ENCODE measurements at regions not wholly inside any gene's neighbourhood (a gene's known extent, or its start where the extent isn't known, plus 50 kb on each side); places are given as distances from the start of the nearest gene placed in this dataset.

GRCh38 chr11:15710580-15711275 is 596.0 kb downstream of the INSC start:
- TF ChIP-seq CTCF (IDR thresholded peaks at IDR 0.05): no peak
- no peak for DNase-seq
- H3K9ac ChIP-seq (ENCODE audit: low read depth in 2 of 2, low read length in 2 of 2): no peak overlapping the region
- H3K27me3 ChIP-seq: no peaks in the 10 kb centered on the region
- H3K9me3 ChIP-seq: no peaks in the 10 kb centered on the region
- H3K27ac ChIP-seq: no peak overlapping the region
- intact Hi-C loops (cut with DNase I): no loop called here
- H3K4me3 ChIP-seq: no peak overlapping the region
- no peaks in the 10 kb centered on the region for H3K4me1 ChIP-seq
- H3K36me3 ChIP-seq: no peaks in the 10 kb centered on the region

- intact Hi-C loops (cut with DNase I): no loop called here
- H3K27me3 ChIP-seq: no peaks in the 10 kb centered on the region
- no peak overlapping the region for H3K9ac ChIP-seq (ENCODE audit: low read depth in 2 of 2, low read length in 2 of 2)
- no peaks in the 10 kb centered on the region for H3K4me1 ChIP-seq
- no peak overlapping the region for H3K27ac ChIP-seq
- no peak overlapping the region for H3K4me3 ChIP-seq
- H3K36me3 ChIP-seq: no peaks in the 10 kb centered on the region
- TF ChIP-seq CTCF (IDR thresholded peaks at IDR 0.05): no peak
- no peak for DNase-seq
- no peaks in the 10 kb centered on the region for H3K9me3 ChIP-seq
Observed at GRCh38 chr11:15711311-15711710, 596.6 kb downstream of the INSC start.

GRCh38 chr11:15714641-15715399 is 600.1 kb downstream of the INSC start:
- Histone ChIP-seq H3K9ac (ENCODE audit: low read depth in 2 of 2, low read length in 2 of 2) (no peak overlapping the region), H3K9me3 (no peaks in the 10 kb centered on the region), H3K27me3 (no peaks in the 10 kb centered on the region), H3K27ac (no peak overlapping the region), H3K36me3 (no peaks in the 10 kb centered on the region), H3K4me3 (no peak overlapping the region), H3K4me1 (no peaks in the 10 kb centered on the region)
- intact Hi-C loops (cut with DNase I): no loop called here
- TF ChIP-seq CTCF (IDR thresholded peaks at IDR 0.05): no peak
- no peak for DNase-seq

GRCh38 chr11:15716550-15716949 is 601.8 kb downstream of the INSC start:
- Histone ChIP-seq H3K4me3 (no peak overlapping the region), H3K4me1 (no peaks in the 10 kb centered on the region), H3K27ac (no peak overlapping the region), H3K36me3 (no peaks in the 10 kb centered on the region), H3K27me3 (no peaks in the 10 kb centered on the region), H3K9me3 (no peaks in the 10 kb centered on the region), H3K9ac (ENCODE audit: low read depth in 2 of 2, low read length in 2 of 2) (no peak overlapping the region)
- intact Hi-C loops (cut with DNase I): no loop called here
- no peak for TF ChIP-seq CTCF (IDR thresholded peaks at IDR 0.05)
- DNase-seq: no peak

- no peaks in the 10 kb centered on the region for H3K36me3 ChIP-seq
- H3K9ac ChIP-seq (ENCODE audit: low read depth in 2 of 2, low read length in 2 of 2): no peak overlapping the region
- intact Hi-C loops (cut with DNase I): no loop called here
- H3K4me1 ChIP-seq: no peaks in the 10 kb centered on the region
- no peak for TF ChIP-seq CTCF (IDR thresholded peaks at IDR 0.05)
- no peak for DNase-seq
- no peak overlapping the region for H3K4me3 ChIP-seq
- H3K27ac ChIP-seq: no peak overlapping the region
- H3K9me3 ChIP-seq: no peaks in the 10 kb centered on the region
- no peaks in the 10 kb centered on the region for H3K27me3 ChIP-seq
Observed at GRCh38 chr11:15720460-15720859, 605.7 kb downstream of the INSC start.
